ENCODE measurements at regions not wholly inside any gene's neighbourhood (a gene's known extent, or its start where the extent isn't known, plus 50 kb on each side); places are given as distances from the start of the nearest gene placed in this dataset.
A peak's percentile ranks its signal among the peaks of the same experiment; 100 is the strongest.
"Not testable (repeated sequence)": the region's sequence is repeated elsewhere in the genome, so short reads cannot be mapped to it uniquely, and the experiment has no call there.

- no peak for TF ChIP-seq CTCF (conservative IDR thresholded peaks at IDR 0.05; ENCODE audit: low read depth, low read length)
- no peak overlapping the region for H3K4me3 ChIP-seq (ENCODE audit: low read depth, low read length)
- DNase-seq (ENCODE audit: low read depth) = no peak
These were observed 451.6 kb downstream of the SOX11 start for GRCh38 chr2:6143812-6144211.

GRCh38 chr2:6147215-6147614 is 455.0 kb downstream of the SOX11 start:
- DNase-seq (ENCODE audit: low read depth); H3K4me3 ChIP-seq (ENCODE audit: low read depth, low read length): not testable (repeated sequence)

- H3K4me3 ChIP-seq (ENCODE audit: low read depth, low read length) = no peak overlapping the region
- no peak for TF ChIP-seq CTCF (conservative IDR thresholded peaks at IDR 0.05; ENCODE audit: low read depth, low read length)
- peak; percentile 54 for DNase-seq (ENCODE audit: low read depth)
These were observed 456.7 kb downstream of the SOX11 start for GRCh38 chr2:6148882-6149281.

GRCh38 chr2:6159606-6160005 is 467.4 kb downstream of the SOX11 start:
- DNase-seq (ENCODE audit: low read depth) = no peak
- no peak for TF ChIP-seq CTCF (conservative IDR thresholded peaks at IDR 0.05; ENCODE audit: low read depth, low read length)
- no peak overlapping the region for H3K4me3 ChIP-seq (ENCODE audit: low read depth, low read length)

GRCh38 chr2:6163932-6164331 is 471.7 kb downstream of the SOX11 start:
- no peak overlapping the region for H3K4me3 ChIP-seq (ENCODE audit: low read depth, low read length)
- TF ChIP-seq CTCF (conservative IDR thresholded peaks at IDR 0.05; ENCODE audit: low read depth, low read length) = no peak
- no peak for DNase-seq (ENCODE audit: low read depth)

GRCh38 chr2:6164986-6165747 is 473.0 kb downstream of the SOX11 start:
- DNase-seq (ENCODE audit: low read depth) = no peak
- TF ChIP-seq CTCF (conservative IDR thresholded peaks at IDR 0.05; ENCODE audit: low read depth, low read length) = no peak
- no peak overlapping the region for H3K4me3 ChIP-seq (ENCODE audit: low read depth, low read length)

GRCh38 chr2:6167592-6168138 is 475.5 kb downstream of the SOX11 start:
- no peak overlapping the region for H3K4me3 ChIP-seq (ENCODE audit: low read depth, low read length)
- no peak for DNase-seq (ENCODE audit: low read depth)
- no peak for TF ChIP-seq CTCF (conservative IDR thresholded peaks at IDR 0.05; ENCODE audit: low read depth, low read length)

All from choroid plexus epithelial cell (primary cell).